Forelimb muscle (tissue), 1 donor: ENCODE measurements at regions not wholly inside any gene's neighbourhood (a gene's known extent, or its start where the extent isn't known, plus 50 kb on each side); places are given as distances from the start of the nearest gene placed in this dataset.
A peak's percentile ranks its signal among the peaks of the same experiment; 100 is the strongest.

Experiments used
- DNase-seq: peaks from one replicate; pipeline ENCODE4 v3.0.0-alpha.2; 2013; ENCODE audit warnings: low read depth

DNA sequence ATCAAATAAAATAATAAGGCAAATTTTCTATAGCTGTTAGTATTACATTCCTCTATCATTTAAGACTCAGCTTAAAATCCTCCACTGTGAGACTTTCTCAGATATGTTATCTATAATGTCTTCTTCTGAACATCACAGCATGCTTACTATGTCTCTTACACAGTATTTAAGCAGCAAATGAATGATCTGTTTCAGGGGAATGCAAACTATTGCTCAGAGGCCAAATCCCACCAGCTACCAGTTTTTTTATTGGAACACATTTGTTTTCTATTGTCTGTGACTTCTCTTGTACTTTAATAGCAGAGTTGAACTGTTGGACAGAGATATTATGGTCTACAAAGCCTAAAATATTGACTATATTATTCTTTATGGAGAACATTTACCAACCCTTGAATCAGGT lies 59.6 kb downstream of the C3orf38 start:
- DNase-seq: no peak

DNA sequence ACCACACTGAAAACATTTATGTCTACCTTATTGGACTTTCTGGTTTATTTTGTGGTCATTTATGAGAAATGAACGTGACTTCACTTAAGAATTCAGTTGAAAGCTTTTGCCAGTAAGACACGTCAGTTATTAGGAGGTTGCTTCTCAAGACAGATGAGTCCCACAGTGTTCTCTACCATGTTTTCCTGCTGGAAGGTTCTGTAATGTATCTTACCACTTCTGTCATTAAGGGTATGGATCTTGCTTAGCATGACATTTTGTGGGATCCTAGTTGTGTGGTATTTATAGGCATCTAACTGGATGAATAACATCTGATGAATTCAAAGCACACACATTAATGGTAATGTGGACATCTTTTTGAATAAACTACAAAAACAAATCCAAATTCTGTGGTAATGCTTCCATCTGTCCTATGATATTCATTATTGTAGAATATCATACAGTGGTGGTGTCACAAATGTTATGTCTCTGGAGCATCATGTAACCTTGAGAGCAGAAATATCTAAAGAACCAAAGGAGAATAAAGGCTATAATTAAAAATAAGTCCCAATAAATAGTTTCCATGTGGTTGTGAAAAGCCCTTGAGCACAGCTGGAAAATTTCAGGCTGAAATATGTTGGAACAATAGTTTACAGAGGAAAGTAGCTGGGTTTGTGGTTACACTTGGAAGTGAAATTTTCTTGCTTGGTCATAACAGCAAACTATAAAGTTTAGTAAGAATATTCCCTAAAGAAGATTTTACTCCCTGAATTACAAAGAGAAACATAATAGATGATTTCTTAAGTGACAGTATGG lies 61.5 kb downstream of the C3orf38 start:
- DNase-seq: no peak

DNA sequence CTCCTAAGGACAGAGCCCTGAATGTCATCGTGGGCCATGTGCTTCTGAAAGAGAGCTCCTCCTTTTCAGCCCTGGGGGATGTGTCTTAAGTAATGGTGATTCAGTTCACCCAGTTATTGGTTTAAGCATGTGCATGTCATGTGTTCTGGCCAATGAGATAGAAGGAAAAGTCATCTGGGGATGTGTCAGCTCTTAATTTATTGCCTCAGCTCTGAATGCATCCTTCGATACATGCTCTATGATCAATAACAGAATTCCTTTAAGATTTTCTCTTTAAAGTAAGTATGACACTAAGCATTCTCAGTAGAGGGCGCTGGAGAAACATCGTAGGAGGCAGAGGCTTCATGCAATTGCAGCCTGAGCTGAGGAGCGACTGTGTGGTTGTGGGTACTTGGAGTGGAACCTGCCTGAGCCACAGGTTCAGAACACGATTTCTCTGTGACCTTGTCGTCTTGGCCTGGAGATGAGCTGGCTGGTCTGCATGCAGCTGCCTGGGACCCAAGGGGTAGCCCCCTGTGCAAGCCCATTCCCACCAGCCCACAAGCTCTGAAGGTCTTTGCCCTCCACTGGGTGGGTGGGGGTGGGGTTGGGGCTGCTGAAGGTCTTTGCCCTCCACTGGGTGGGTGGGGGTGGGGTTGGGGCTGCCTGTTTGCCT lies 69.5 kb downstream of the C3orf38 start:
- DNase-seq: peak; percentile 29

DNA sequence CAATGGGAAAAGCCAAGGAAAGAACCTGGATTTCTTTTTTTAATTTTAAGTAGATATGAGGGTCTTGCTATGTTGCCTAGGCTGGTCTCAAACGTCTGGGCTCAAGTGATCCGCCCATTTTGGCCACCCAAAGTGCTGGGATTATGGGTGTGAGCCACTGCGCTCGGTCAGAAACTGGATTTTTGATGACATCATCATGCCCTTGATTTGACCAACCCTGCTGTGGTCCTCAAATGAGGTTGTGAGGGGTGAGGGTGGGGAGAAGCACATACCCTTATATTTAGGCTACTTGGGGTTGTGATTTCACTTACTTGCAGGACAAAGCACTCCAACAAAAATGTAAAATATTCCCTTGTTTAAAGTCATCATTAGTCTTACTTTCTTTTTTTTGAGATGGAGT lies 70.4 kb downstream of the C3orf38 start:
- DNase-seq: no peak

DNA sequence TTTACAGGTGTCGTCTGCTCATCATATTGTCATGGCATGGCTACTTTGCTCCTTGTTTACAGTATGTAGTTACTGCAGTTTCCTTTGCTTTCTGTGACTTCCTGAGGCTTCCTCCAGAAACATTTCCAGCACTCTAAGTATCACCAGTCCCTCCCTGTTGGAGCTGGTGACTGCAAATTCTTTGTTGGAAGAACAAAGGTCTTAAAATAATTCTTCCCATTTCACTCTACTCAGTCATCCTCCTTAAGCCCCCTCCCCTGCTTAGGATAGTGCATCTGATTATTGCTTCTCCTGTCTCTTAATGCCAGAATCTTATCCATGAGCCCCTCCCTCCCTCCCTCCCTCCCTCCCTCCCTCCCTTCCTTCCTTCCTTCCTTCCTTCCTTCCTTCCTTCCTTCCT lies 72.0 kb downstream of the C3orf38 start:
- no peak for DNase-seq

DNA sequence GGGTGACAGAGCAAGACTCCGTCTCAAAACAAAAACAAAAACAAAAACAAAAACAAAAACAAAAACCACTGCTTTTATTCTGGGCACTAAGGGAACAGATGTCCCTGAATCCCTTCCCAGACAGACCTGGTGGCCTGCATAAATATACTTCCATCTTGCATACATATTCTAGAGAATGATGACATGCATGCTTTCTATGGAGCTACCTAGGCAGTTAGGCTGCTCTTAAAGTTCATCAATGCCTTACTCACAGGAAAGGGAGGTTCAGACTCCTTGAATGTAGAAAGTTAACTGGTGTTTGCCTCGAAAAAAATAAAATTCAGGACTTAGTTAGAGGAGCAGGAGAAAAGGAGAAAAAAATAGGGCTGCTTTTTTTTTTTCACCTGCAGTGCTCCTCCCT lies 72.6 kb downstream of the C3orf38 start:
- DNase-seq: no peak

DNA sequence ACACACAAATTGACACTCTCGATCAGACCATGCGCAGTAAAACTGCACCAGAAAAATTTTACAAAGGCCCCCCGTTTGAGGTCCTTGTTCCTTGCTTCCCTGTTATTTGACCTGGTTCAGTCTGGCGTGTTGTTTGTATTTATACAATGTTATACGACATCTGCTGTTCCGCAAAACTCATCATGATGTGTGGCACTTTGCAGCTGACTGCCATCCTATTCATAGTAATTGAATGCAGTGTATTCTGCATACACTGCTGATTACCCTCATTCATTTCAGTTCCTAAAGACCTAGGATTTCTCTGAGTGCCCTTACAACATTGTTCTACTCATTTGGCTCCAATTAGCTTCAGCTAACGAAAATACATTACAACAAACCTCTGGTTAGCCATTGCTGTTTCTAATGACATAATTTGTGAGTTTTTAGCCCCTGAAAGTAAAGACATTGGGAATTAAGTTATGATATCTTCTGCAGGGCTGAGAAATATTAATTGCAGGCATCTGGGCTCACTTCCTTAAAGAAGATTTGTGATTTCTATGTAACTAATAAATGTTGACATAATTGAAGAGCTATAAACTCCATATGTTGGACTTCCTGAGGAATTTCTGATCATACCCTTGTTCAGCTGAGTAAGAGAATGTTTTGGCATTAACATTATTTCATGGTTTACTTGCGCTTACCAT lies 75.7 kb downstream of the C3orf38 start:
- no peak for DNase-seq

DNA sequence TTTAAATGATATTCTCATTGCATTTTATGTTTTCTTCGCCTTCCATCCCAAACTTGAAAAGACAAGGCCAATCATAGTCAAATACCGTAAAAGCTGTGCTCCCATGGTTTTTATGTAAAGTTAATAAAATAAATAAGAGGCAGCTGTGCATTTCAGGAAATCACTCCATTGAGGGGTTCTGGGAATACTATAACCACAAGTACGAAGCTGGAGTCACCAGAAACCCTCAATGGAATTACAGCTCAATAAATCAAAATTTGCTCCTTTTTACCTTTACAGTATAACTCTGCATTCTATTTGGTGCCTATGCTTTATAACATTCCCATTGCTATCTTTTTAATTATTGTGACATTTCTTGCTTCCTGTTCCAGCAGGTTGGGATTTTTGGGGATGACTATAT lies 77.2 kb downstream of the C3orf38 start:
- DNase-seq: no peak

DNA sequence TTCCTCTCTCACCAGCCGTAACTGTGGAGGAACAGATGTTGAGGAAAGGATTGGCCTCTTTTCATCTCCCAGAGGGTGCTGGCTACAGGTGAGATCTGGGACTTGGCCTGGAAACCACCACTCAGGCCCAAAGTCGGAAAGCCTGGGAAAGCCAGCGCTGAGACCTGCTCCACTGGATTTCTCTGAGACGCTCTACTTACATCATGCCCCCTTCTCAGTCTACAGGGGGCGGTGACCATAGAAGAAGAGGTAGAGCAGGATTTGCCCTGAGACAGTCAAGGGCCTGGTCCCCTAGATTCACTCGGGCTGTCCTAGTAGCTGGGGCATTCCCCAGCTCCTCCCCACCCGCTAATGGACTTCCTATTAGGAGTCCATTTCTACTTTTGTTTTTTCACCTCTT lies 80.9 kb downstream of the C3orf38 start:
- DNase-seq: no peak

DNA sequence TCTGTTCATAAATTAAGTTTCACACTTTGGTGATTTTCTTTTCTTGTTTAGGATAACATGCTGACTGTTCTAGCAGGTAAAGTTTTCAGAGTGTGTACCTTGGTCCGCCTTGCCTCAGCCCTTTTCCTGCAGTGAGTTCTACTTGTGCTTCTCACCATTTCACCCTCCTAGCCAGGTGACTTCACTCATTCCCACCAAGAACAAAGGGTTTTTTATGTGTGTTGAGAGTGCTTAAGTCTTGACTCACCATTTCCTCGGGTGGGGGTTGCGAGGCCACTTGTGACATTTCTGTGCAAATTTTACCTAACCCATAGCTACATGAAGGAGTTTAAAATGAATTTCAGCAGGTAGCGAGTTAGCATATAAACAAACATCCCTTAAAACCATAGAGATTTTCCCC lies 81.4 kb downstream of the C3orf38 start:
- DNase-seq: no peak

DNA sequence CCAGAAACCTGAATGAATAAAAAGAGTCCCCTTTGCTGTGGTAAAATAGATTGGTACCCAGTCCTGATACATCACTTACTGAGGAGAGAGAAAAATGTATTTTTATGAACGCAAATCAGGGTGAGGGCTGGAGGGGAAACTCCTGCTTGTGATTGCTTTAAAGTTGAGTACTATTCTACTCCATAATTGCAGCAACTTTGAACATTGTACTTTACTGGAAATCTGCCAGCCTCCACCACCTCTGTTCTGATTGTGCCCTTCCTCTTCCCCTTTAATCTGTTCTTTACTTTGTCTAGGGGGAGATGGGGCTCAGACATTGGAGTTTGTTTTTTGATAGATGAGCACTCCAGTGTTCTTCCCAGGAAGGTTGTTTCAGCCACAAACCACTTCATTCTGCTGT lies 81.9 kb downstream of the C3orf38 start:
- no peak for DNase-seq

DNA sequence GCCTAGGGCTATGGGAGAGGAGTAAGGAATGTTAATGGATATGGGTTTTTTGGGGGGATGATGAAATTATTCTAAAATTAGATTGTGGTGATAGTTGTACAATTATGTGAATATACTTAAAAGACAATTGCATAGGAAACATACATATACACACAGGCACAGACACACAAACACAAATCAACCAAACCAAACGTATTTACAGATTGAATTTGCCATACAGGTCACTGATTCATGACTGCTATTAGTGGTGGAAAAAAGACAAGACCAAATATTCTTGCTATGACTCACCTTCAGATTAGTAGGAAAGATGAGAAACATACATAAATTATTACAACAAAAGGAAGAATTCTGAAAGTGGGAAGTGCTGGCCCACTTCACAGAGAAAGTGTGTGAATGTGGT lies 85.3 kb downstream of the C3orf38 start:
- DNase-seq: no peak

DNA sequence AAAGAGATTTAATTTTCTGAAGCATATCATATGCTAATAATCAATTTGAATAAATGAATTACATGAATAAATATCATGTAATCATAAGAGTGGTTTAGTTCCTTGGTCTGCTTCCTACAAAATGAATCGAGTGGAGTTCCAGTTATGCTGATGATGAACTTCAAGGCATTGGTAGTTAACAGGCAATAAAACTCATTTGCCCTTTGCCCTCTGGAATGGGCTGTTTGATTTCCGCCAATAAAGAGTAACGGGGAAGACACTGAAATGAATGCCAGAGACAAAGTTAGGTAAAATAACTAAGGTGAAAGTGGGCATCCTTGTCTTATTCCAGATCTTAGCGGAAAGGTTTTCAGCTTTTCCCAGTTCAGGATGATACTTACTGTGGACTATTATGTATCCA lies 90.1 kb downstream of the C3orf38 start:
- DNase-seq: no peak

DNA sequence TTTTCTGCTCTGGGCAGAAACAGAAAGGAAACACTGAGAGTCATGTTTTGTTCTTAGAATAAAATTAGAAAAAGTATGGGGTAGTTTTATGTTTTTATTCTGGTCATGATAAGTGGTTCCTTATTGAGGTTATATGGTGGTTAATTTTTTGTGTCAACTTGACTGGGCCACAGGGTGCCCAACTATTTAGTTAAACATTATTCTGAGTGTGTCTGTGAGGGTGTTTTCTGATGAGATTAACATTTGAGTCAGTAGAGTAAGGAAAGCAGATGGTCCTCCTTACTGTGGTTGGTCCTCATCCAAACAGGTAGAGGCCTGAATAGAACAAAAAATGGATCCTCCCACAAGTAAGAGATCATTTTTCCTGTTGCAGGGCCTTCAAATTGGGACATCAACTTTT lies 98.9 kb downstream of the C3orf38 start:
- DNase-seq: no peak

DNA sequence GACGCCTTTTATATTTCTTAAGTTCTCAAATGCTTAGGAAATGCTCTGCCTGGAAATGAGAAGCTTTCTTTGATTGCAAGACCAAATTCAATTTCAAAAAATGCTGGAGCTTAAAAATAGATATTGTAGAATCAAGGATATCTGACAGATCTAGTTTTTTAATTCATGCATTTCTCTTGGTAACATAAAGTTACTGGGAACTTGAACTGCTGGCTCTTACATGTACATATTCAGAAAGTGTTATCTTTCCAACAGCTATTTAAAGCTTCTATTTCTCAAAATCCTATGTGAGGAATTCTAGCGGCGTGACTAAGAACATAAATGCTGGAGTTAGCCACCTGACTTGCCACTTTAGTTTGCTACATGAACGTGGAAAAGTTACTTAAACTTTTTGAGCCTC lies 109.3 kb downstream of the C3orf38 start:
- DNase-seq: no peak

DNA sequence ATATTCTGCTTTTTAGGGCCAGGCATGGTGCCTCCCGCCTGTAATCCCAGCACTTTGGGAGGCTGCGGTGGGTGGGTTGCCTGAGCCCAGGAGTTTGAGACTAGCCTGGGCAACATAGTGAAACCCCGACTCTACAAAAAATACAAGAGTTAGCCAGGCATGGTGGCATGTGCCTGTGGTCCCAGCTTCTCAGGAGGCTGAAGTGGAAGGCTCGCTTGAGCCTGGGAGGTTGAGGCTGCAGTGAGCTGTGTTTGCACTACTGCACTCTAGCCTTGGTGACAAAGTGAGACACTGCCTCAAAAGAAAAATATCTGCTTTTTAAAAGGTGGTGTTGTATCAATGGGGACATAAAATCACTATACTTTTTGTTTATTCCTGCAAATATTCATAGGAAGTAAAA lies 112.8 kb downstream of the C3orf38 start:
- no peak for DNase-seq

DNA sequence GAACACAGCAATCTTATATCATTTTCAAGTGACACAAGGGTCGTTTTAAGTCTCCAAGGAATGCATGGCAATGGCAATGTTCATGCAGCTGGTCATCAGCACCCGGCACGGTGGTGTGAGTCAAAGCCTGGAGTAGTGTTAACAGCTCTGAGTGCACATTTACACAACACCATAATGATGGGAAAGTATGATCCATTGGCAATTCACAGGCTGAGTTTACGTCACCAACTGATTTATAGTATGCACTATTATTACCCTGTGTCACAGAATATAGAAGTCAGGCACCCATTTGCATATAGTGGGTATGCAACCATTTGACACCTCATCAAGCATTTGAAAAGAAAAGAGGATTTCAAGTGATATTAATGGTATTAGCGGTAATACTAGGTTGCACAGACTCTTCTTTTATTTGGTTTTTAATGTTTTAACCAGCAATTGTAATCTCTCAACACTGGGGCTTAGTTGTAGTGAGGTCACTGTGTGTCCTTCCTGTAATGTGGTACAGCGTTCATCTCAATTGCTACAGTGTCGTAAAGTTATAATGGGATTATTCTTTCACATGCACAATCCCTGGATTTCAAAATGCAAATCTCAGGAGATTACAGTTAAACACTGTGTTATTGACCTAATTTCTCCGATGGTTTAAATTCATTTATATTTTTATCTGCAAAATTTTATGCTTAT lies 113.8 kb downstream of the C3orf38 start:
- no peak for DNase-seq

DNA sequence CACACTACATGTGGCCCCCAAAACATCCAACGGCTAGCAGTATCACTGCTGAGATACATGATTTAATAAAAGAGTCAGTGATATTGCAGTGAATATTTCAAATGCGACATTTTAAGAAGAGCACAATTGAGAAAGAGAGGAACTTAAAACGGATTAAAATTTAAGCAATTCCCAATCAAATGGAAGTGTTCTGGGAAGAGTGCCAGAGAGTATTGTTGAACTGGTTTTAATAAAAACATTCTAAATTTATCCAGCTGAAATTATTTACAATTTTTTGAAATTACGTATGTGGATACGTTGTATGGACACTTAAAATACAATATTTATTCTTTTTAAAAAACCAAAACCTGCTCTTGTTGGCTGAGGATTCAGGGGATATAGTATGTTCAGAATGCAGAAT lies 117.7 kb downstream of the C3orf38 start:
- peak; percentile 47 for DNase-seq

DNA sequence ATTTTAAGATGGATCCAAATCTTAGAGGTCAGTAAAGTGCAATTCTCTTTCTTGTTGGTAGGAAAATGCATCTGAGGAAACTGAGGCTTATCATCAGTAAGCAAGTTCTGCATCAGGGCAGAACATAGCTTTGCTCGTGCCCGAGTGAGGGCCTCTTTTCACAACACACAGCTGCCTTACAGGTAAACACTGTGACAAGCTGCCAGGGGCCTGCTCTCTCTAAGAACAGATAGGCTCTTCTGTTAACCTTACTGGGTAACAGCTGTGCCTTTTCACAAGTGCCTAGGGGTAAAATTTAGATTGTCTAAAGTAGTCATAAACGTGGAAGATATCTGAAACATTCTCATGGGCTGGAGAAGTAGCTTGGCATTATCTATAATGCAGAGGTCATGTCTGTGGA lies 118.1 kb downstream of the C3orf38 start:
- DNase-seq: no peak

DNA sequence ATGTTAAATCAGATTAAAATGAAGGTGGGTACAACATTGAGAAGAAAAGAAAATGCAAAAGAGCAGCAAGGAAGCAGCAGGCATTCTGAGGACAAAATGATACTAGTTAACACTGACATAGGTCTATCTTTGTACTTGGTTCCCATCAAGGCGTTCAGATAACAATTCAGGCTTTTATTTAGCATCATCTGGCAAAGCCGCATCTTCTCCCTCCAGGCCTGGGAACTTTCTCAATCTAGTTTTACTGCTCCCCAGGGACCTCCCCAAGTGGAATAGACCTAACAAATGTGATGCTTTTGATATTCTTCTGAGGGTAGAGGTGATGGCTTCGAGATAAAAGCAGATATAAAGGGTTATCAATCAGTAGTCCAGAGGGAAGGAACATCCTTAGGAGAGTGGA lies 130.6 kb downstream of the C3orf38 start:
- no peak for DNase-seq

DNA sequence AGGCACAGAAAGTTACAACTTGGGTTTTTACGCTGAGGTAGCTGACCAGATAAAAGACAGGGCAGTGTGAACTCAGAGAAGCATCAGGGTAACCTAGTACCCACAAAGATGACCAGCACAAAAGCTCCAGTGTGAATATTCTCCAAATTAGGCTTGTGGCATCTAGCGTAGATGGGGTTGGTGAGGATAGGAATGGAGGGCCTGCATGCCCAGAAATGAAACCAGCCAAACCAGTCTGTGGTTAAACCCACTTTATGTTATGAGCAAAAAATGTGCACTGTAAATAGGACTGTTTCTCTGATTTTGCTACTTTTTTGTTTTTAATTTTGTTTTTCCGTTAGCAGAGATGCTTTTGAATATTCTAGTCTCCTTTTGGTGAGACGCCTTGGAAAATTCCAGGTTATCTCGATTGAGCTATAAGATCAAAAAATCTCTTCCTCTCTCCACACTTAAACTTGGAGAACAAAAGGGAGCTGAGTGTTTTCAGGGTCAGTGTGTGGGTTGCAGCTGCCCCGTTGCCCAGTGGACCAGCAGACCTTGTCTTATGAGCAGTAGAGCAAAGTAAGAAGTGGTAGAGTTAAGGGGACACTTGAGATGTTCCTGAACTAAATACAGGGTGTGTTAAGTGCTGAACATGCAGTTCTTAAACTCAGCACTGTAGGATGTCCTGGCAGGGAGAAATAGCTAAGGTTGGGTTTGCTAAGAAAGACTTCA lies 132.9 kb downstream of the C3orf38 start:
- no peak for DNase-seq

DNA sequence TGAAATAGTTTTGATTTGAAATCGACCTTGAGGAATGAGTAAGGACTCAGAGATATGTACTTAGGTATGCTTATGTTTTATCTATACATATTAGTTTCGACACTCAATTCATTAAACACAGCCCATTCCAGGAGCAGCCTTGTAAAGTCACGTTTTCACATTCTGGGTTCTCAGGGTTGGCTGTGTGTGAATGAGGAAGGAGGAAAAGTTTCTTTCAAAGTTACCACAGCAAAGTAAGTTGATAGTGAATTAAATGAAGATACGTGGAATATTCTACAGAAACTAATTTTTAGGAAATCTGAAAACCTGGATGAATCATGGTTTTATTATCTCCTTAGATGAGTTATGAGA lies 133.5 kb downstream of the C3orf38 start:
- no peak for DNase-seq
